Stomach smooth muscle (tissue), 2 donors: ENCODE measurements at regions not wholly inside any gene's neighbourhood (a gene's known extent, or its start where the extent isn't known, plus 50 kb on each side); places are given as distances from the start of the nearest gene placed in this dataset.

Experiments used
- H3K27ac ChIP-seq: one replicate; pipeline ENCODE4 v1.7.0; 2013; ENCODE audit warnings: mild to moderate bottlenecking, low read length, inconsistent platforms
- H3K27me3 ChIP-seq, 2 donors: one replicate each; pipeline ENCODE4 v1.7.0; 2013; ENCODE audit warnings: low read length in 2 of 2; ENCODE audit not compliant: insufficient read depth in 2 of 2, control insufficient read depth in 1 of 2
- H3K36me3 ChIP-seq, 2 donors: one replicate each; pipeline ENCODE4 v1.7.0; 2013; ENCODE audit warnings: low read length in 2 of 2; ENCODE audit not compliant: control insufficient read depth in 2 of 2, insufficient read depth in 2 of 2
- H3K4me1 ChIP-seq: one replicate; pipeline ENCODE4 v1.7.0; 2013; ENCODE audit warnings: low read length; ENCODE audit not compliant: control insufficient read depth, insufficient read depth
- H3K4me3 ChIP-seq, 2 donors: one replicate each; pipeline ENCODE4 v1.7.0; 2013; ENCODE audit warnings: low read length in 2 of 2
- H3K9ac ChIP-seq, 2 donors: one replicate each; pipeline ENCODE4 v1.7.0; 2013; ENCODE audit warnings: low read length in 2 of 2, mild to moderate bottlenecking in 1 of 2
- H3K9me3 ChIP-seq, 2 donors: one replicate each; pipeline ENCODE4 v1.7.0; 2013; ENCODE audit warnings: low read length in 2 of 2; ENCODE audit not compliant: control insufficient read depth in 2 of 2
- donor health status: healthy.
- donor health status: Pancreatic carcinoma.

GRCh38 chr6:47380251-47380650, 70.5 kb upstream of the TNFRSF21 start:
- no peak overlapping the region for H3K27ac ChIP-seq
- no peak overlapping the region for H3K4me3 ChIP-seq
- no peaks in the 10 kb centered on the region for H3K36me3 ChIP-seq
- H3K9me3 ChIP-seq: no peaks in the 10 kb centered on the region
- H3K9ac ChIP-seq: no peak overlapping the region
- no peaks in the 10 kb centered on the region for H3K4me1 ChIP-seq
- no peaks in the 10 kb centered on the region for H3K27me3 ChIP-seq

DNA sequence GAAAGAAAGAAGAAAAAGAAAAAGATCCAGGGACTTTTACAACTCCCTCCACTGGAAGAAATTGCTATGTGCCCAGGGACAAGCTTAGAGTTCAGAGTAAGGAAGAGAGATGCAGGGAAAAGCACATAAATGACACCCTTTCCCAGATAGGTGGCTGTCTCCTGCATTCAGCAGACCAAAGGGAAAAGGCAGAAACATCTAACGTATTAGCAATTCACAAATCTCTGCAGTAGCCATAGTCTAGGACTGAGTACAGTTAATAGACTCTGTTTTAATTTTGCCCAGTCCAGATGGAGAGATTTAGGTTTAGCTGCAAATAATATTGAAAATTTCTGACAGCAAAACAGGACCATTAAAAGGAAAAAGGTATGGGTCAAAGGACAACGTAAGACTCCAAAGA, 71.3 kb upstream of the TNFRSF21 start:
- Histone ChIP-seq H3K36me3 (no peaks in the 10 kb centered on the region), H3K27me3 (no peaks in the 10 kb centered on the region), H3K4me1 (no peaks in the 10 kb centered on the region), H3K27ac (no peak overlapping the region), H3K9ac (no peak overlapping the region), H3K9me3 (no peaks in the 10 kb centered on the region), H3K4me3 (no peak overlapping the region)

GRCh38 chr6:47383360-47383759, 73.7 kb upstream of the TNFRSF21 start:
- no peaks in the 10 kb centered on the region for H3K4me1 ChIP-seq
- no peak overlapping the region for H3K27ac ChIP-seq
- H3K9ac ChIP-seq: no peak overlapping the region
- H3K27me3 ChIP-seq: no peaks in the 10 kb centered on the region
- H3K36me3 ChIP-seq: no peaks in the 10 kb centered on the region
- no peak overlapping the region for H3K4me3 ChIP-seq
- H3K9me3 ChIP-seq: no peaks in the 10 kb centered on the region

DNA sequence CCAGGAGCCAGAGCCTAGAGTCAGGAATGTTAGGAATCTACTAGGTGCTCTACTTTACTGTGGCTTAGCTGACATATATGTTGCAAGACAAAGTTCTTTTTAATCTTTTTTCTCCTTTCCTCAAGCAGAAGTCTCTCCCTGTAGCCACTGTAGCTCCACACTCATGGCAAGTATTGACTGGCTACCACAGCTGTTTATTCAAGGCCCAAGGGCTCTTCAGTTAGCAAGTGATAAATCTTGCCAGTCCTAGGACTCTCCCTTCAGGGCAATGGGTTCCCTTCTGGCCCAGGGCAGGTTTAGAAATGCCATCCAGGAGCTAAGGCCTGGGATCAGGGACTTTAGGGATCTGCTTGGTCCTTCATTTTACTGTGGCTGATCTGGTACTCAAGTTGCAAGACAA, 82.0 kb upstream of the TNFRSF21 start:
- Histone ChIP-seq H3K27me3 (no peaks in the 10 kb centered on the region), H3K36me3 (no peaks in the 10 kb centered on the region), H3K9ac (no peak overlapping the region), H3K27ac (no peak overlapping the region), H3K9me3 (peaks cover 0 to 2% of the 10 kb centered on the region in 2 donors), H3K4me3 (no peak overlapping the region), H3K4me1 (no peaks in the 10 kb centered on the region)

- no peak overlapping the region for H3K27ac ChIP-seq
- H3K27me3 ChIP-seq: no peaks in the 10 kb centered on the region
- H3K4me3 ChIP-seq: no peak overlapping the region
- peaks cover 0 to 2% of the 10 kb centered on the region in 2 donors for H3K9me3 ChIP-seq
- no peak overlapping the region for H3K9ac ChIP-seq
- no peaks in the 10 kb centered on the region for H3K36me3 ChIP-seq
- H3K4me1 ChIP-seq: no peaks in the 10 kb centered on the region
Observed at GRCh38 chr6:47392251-47392650, 82.5 kb upstream of the TNFRSF21 start.

- H3K27ac ChIP-seq: no peak overlapping the region
- no peaks in the 10 kb centered on the region for H3K36me3 ChIP-seq
- H3K9ac ChIP-seq: no peak overlapping the region
- H3K27me3 ChIP-seq: no peaks in the 10 kb centered on the region
- no peaks in the 10 kb centered on the region for H3K9me3 ChIP-seq
- H3K4me3 ChIP-seq: no peak overlapping the region
- no peaks in the 10 kb centered on the region for H3K4me1 ChIP-seq
Observed at GRCh38 chr6:47396401-47397069, 81.1 kb upstream of the CD2AP start.

DNA sequence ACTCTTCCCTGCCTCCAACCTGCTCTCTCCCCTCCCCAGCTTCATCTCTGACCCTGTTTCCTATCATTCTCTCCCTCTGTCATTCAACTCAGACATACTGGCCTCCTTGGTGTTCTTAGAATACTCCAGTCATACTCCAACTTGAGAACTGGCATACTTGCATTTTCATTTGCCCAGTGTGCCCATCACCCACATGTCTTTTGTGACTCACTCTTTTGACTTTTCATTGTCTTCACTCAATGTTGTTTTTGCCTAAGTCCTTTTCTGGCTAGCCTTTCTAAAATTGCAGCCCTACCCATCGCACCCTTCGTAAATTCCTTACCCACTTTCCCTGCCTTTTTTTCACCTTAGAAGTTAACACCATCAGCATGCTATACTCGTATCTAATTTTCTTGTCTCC, 77.0 kb upstream of the CD2AP start:
- Histone ChIP-seq H3K36me3 (no peaks in the 10 kb centered on the region), H3K27ac (no peak overlapping the region), H3K4me3 (no peak overlapping the region), H3K4me1 (no peaks in the 10 kb centered on the region), H3K9ac (no peak overlapping the region), H3K27me3 (peaks cover 0 to 2% of the 10 kb centered on the region in 2 donors), H3K9me3 (no peaks in the 10 kb centered on the region)

DNA sequence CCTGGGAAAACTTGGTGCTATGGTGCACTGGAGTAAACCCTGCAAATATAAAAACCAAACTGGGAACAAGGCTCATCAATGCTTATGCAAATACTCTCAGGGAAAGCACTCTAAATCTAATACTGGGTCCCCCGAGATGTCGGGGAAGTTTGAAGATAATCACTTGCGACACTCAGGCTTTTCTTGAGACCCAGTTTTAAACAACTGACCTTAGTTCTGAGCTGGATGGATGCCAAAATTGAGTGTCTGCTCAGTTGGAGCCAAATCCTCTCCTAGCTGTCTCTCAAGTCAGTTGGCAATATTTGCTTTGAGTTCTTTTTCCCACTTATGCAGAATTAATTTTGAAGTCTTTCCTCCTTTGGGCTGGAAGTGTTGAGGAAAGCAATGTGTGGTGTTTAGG, 75.5 kb upstream of the CD2AP start:
- peaks cover 0 to 2% of the 10 kb centered on the region in 2 donors for H3K27me3 ChIP-seq
- no peaks in the 10 kb centered on the region for H3K9me3 ChIP-seq
- H3K9ac ChIP-seq: no peak overlapping the region
- no peak overlapping the region for H3K4me3 ChIP-seq
- H3K4me1 ChIP-seq: no peaks in the 10 kb centered on the region
- H3K27ac ChIP-seq: no peak overlapping the region
- H3K36me3 ChIP-seq: no peaks in the 10 kb centered on the region

GRCh38 chr6:47403056-47403455, 74.5 kb upstream of the CD2AP start:
- no peaks in the 10 kb centered on the region for H3K4me1 ChIP-seq
- peaks cover 0 to 2% of the 10 kb centered on the region in 2 donors for H3K27me3 ChIP-seq

DNA sequence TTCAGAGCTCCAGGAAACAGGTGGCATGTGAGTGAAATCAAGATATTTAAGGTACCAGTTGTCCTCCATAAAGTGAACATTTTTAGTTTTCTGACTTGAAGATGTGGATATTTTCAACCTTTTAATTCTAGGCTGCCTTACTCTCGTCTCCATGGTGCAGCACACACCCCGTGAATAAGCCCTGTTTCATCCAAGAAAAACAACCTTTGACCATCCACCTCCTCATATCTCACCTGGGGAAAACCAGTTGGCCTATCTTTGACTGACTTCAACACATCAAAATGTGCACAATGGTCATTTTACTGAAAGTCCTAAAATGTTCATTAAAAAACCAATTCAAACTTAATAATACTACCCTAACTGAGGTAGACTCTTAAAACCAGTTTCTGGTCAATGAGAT, 73.8 kb upstream of the CD2AP start:
- no peaks in the 10 kb centered on the region for H3K4me1 ChIP-seq
- no peak overlapping the region for H3K4me3 ChIP-seq
- H3K27ac ChIP-seq: no peak overlapping the region
- no peak overlapping the region for H3K9ac ChIP-seq
- H3K9me3 ChIP-seq: no peaks in the 10 kb centered on the region
- no peaks in the 10 kb centered on the region for H3K36me3 ChIP-seq
- peaks cover 0 to 2% of the 10 kb centered on the region in 2 donors for H3K27me3 ChIP-seq

More at GRCh38 chr6:47403056-47403455, 74.5 kb upstream of the CD2AP start:
- Histone ChIP-seq H3K9me3 (no peaks in the 10 kb centered on the region), H3K9ac (no peak overlapping the region), H3K4me3 (no peak overlapping the region), H3K36me3 (no peaks in the 10 kb centered on the region), H3K27ac (no peak overlapping the region)

- Histone ChIP-seq H3K4me3 (no peak overlapping the region), H3K9ac (no peak overlapping the region), H3K27ac (no peak overlapping the region), H3K4me1 (no peaks in the 10 kb centered on the region), H3K36me3 (no peaks in the 10 kb centered on the region), H3K9me3 (no peaks in the 10 kb centered on the region), H3K27me3 (peaks cover 0 to 2% of the 10 kb centered on the region in 2 donors)
Observed at GRCh38 chr6:47404435-47404834, 73.2 kb upstream of the CD2AP start.
